GM23338 (cell line): ENCODE measurements at regions not wholly inside any gene's neighbourhood (a gene's known extent, or its start where the extent isn't known, plus 50 kb on each side); places are given as distances from the start of the nearest gene placed in this dataset.
A peak's percentile ranks its signal among the peaks of the same experiment; 100 is the strongest.

Source experiments
- ATAC-seq: fragments of 200-7000 bp; cut with Tn5 transposase; 3 replicates; pipeline ENCODE4 v1.9.1; 2020
- DNase-seq: peaks from one replicate; pipeline ENCODE4 v3.0.0-alpha.2; 2015; ENCODE audit warnings: low spot score
- H2AFZ ChIP-seq: fragments of 200-600 bp; sonication (generic); 2 replicates; pipeline ENCODE4 v1.8.0; 2016; ENCODE audit warnings: antibody characterized with exemption, mild to moderate bottlenecking, moderate library complexity
- H3F3A ChIP-seq: fragments of 200-600 bp; sonication (generic); replicated peaks from 2 replicates; pipeline ENCODE4 v1.8.0; 2017; ENCODE audit warnings: antibody characterized with exemption, mixed run types, low read depth
- H3K27ac ChIP-seq: fragments of 200-600 bp; sonication (generic); 2 replicates; pipeline ENCODE4 v1.6.1; 2016; ENCODE audit warnings: low read depth
- H3K27me3 ChIP-seq: fragments of 200-600 bp; sonication (generic); 2 replicates; pipeline ENCODE4 v1.8.0; 2016; ENCODE audit warnings: mild to moderate bottlenecking, mixed run types, moderate library complexity; ENCODE audit not compliant: insufficient read depth
- H3K36me3 ChIP-seq: fragments of 200-600 bp; sonication (generic); 2 replicates; pipeline ENCODE4 v1.8.0; 2016; ENCODE audit warnings: mild to moderate bottlenecking; ENCODE audit not compliant: insufficient read depth
- H3K4me1 ChIP-seq: fragments of 200-600 bp; sonication (generic); 2 replicates; pipeline ENCODE4 v1.8.0; 2016; ENCODE audit warnings: mild to moderate bottlenecking, moderate library complexity; ENCODE audit not compliant: insufficient read depth
- H3K4me2 ChIP-seq: fragments of 200-600 bp; sonication (generic); 2 replicates; pipeline ENCODE4 v1.7.1; 2017; ENCODE audit warnings: mixed run types
- H3K4me3 ChIP-seq: fragments of 200-600 bp; sonication (generic); 2 replicates; pipeline ENCODE4 v1.6.1; 2016; ENCODE audit warnings: mixed run types
- H3K79me2 ChIP-seq: fragments of 200-600 bp; sonication (generic); replicated peaks from 2 replicates; pipeline ENCODE4 v1.8.0; 2017; ENCODE audit warnings: mild to moderate bottlenecking; ENCODE audit not compliant: insufficient read depth
- H3K9me2 ChIP-seq: fragments of 200-600 bp; sonication (generic); 2 replicates; pipeline ENCODE4 v1.8.0; 2017; ENCODE audit not compliant: insufficient read depth
- H4K20me1 ChIP-seq: fragments of 200-600 bp; sonication (generic); replicated peaks from 2 replicates; pipeline ENCODE4 v1.8.0; 2017; ENCODE audit warnings: mild to moderate bottlenecking; ENCODE audit not compliant: insufficient read depth
- H3K27ac Mint-ChIP-seq: 2 replicates; pipeline ENCODE4 v1.8.0; 2020; ENCODE audit warnings: inconsistent platforms, mild to moderate bottlenecking, moderate library complexity, mixed read lengths
- H3K27me3 Mint-ChIP-seq: 3 replicates; pipeline ENCODE4 v1.8.0; 2022; ENCODE audit warnings: low read depth, mild to moderate bottlenecking, moderate library complexity, mixed read lengths, inconsistent platforms; ENCODE audit not compliant: insufficient read depth, poor library complexity
- H3K36me3 Mint-ChIP-seq: 3 replicates; pipeline ENCODE4 v1.8.0; 2021; ENCODE audit warnings: low read depth, mild to moderate bottlenecking, inconsistent platforms, moderate library complexity, mixed read lengths
- H3K4me1 Mint-ChIP-seq: 3 replicates; pipeline ENCODE4 v1.8.0; 2020; ENCODE audit warnings: mild to moderate bottlenecking, inconsistent platforms, mixed read lengths
- H3K4me3 Mint-ChIP-seq: 3 replicates; pipeline ENCODE4 v1.8.0; 2021; ENCODE audit warnings: moderate library complexity, mild to moderate bottlenecking, inconsistent platforms, mixed read lengths
- H3K9me3 Mint-ChIP-seq: 3 replicates; pipeline ENCODE4 v1.8.0; 2020; ENCODE audit warnings: moderate library complexity, mild to moderate bottlenecking, inconsistent platforms, mixed read lengths
- CREB1 ChIP-seq: fragments of 250-450 bp; sonication (Bioruptor Pico); IDR thresholded peaks from 2 replicates; pipeline ENCODE4 v1.5.0; 2020; ENCODE audit warnings: low read depth, mild to moderate bottlenecking, moderate library complexity
- EZH2 ChIP-seq: fragments of 200-600 bp; sonication (generic); IDR thresholded peaks from one replicate; pipeline ENCODE4 v1.8.0; 2017; ENCODE audit warnings: antibody characterized with exemption, mild to moderate bottlenecking, low read depth; ENCODE audit not compliant: unreplicated experiment
- NANOG ChIP-seq: IDR thresholded peaks from 2 replicates; pipeline ENCODE4 v1.6.1; 2016; ENCODE audit warnings: antibody characterized with exemption, borderline replicate concordance
- POLR2AphosphoS5 ChIP-seq: IDR thresholded peaks from 2 replicates; pipeline ENCODE4 v1.6.1; 2016; ENCODE audit warnings: antibody characterized with exemption, low read depth
- STAT1 ChIP-seq: IDR thresholded peaks from one replicate; pipeline ENCODE4 v1.6.1; 2016; ENCODE audit warnings: antibody characterized with exemption; ENCODE audit not compliant: unreplicated experiment
- TF ChIP-seq, protein P1 (sequence below), 2 experiments: fragments of 200-600 bp in 1 of 2; sonication (generic) in 1 of 2; conservative IDR thresholded peaks; 2 replicates each; pipeline versions ENCODE4 v1.5.1 to v1.6.1; 2016 to 2017; ENCODE audit warnings: antibody characterized with exemption in 2 of 2, low read depth in 2 of 2, mild to moderate bottlenecking in 2 of 2, moderate library complexity in 1 of 2
- TF ChIP-seq, protein P2 (sequence below): IDR thresholded peaks from one replicate; pipeline ENCODE4 v1.6.1; 2018; ENCODE audit warnings: antibody characterized with exemption; ENCODE audit not compliant: unreplicated experiment
- TF ChIP-seq, protein P3 (sequence below): fragments of 250-450 bp; sonication (Bioruptor Pico); IDR thresholded peaks from 2 replicates; pipeline ENCODE4 v1.5.0; 2020; ENCODE audit warnings: mild to moderate bottlenecking, moderate library complexity

DNA sequence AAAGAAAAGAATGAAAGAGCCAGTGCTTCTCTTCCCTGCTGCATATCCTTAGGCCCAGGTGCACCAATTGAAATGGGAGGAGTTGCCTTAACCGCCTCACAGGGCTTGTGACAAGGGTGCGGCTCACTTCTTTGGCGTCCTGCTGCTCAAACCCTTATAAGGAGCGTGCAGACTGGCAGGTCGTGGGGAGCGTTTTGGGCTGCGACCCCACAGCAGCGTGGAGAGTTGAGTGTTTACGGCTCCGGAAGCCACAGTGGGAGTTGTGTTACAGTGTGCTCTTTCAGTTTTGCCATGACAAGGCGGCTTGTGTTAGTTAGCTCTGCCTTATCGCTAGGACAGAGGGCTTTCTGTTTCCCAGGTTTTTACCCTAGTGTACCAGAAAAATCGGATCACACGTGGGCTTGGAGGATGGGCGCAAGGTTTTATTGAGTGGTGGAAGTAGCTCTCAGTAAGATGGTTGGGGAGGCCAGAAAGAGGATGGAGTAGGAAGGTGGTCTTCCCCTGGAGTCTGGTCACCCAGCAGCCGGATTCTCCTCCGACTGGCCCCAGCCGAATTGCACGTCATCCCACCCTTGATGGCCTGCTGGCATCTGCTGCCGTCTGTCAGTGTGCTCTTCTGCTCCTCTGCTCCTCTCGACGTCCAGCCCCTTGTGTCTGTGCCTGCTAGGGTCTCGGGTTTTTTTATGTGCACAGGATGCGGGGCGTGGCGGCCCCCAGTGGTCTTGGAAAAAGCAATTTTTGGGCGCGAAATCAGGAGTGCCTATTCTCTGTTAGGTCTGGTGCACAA is 718.9 kb downstream of the ARAP2 start:
- no peaks in the 10 kb centered on the region for H4K20me1 ChIP-seq
- Mint-ChIP-seq H3K36me3 (peaks cover 5% of the 10 kb centered on the region; the same call in 2 of the 3 replicates), H3K27me3 (no peaks in the 10 kb centered on the region), H3K9me3 (peaks cover 5% of the 10 kb centered on the region; the same call in 2 of the 3 replicates), H3K27ac (no peak overlapping the region), H3K4me3 (no peak overlapping the region), H3K4me1 (peaks cover 18% of the 10 kb centered on the region; the same call in 2 of the 3 replicates)
- H3K9me2 ChIP-seq = no peaks in the 10 kb centered on the region
- no peak overlapping the region for H3K27ac ChIP-seq
- no peaks in the 10 kb centered on the region for H3K36me3 ChIP-seq
- H3K79me2 ChIP-seq = no peaks in the 10 kb centered on the region
- H3K4me1 ChIP-seq = peaks cover 27% of the 10 kb centered on the region
- ATAC-seq = peak; percentile 98
- H3K4me2 ChIP-seq = peak overlapping the region; percentile 31; the same call in 1 of the 2 replicates
- no peak for TF ChIP-seq STAT1
- TF ChIP-seq, protein P1, sequence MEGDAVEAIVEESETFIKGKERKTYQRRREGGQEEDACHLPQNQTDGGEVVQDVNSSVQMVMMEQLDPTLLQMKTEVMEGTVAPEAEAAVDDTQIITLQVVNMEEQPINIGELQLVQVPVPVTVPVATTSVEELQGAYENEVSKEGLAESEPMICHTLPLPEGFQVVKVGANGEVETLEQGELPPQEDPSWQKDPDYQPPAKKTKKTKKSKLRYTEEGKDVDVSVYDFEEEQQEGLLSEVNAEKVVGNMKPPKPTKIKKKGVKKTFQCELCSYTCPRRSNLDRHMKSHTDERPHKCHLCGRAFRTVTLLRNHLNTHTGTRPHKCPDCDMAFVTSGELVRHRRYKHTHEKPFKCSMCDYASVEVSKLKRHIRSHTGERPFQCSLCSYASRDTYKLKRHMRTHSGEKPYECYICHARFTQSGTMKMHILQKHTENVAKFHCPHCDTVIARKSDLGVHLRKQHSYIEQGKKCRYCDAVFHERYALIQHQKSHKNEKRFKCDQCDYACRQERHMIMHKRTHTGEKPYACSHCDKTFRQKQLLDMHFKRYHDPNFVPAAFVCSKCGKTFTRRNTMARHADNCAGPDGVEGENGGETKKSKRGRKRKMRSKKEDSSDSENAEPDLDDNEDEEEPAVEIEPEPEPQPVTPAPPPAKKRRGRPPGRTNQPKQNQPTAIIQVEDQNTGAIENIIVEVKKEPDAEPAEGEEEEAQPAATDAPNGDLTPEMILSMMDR (conservative IDR thresholded peaks at IDR 0.05; ENCODE audit: low read depth in 2 of 2) = peak in 1 of 2 experiments; percentile 33; a peak in 2 of 4 replicates
- no peaks in the 10 kb centered on the region for H3F3A ChIP-seq
- H3K4me3 ChIP-seq = no peak overlapping the region
- no peaks in the 10 kb centered on the region for H3K27me3 ChIP-seq
- peak; percentile 68 for DNase-seq
- H2AFZ ChIP-seq = peak overlapping the region; percentile 70; the same call in 1 of the 2 replicates

DNA sequence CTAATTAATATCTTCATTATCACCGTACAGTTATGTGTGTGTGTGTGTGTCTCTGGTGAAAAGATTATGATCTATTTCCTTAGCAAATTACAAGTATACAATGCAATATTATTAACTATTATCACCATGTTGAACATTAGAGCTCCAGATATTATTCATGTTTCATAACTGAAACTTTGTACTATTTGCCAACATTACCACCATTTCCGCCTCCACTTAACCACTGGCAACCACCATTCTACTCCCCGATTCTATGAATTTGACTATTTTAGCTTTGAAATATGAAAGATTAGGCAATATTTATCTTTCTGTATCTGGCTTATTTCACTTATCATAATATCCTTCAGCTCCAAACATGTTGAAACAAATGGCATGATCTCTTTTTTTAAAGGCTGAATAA is 717.9 kb downstream of the ARAP2 start:
- ATAC-seq (no peak), DNase-seq (no peak)
- Mint-ChIP-seq H3K27ac (no peak overlapping the region), H3K4me1 (peaks cover 18% of the 10 kb centered on the region; the same call in 2 of the 3 replicates), H3K36me3 (no peaks in the 10 kb centered on the region), H3K27me3 (no peaks in the 10 kb centered on the region), H3K4me3 (no peak overlapping the region), H3K9me3 (no peaks in the 10 kb centered on the region; the same call in 1 of the 3 replicates)
- H3K4me1 ChIP-seq = peaks cover 27% of the 10 kb centered on the region
- no peak overlapping the region for H2AFZ ChIP-seq
- no peaks in the 10 kb centered on the region for H3K36me3 ChIP-seq
- no peaks in the 10 kb centered on the region for H3K27me3 ChIP-seq
- H3K4me2 ChIP-seq = no peak overlapping the region
- H3F3A ChIP-seq = no peaks in the 10 kb centered on the region
- no peak overlapping the region for H3K4me3 ChIP-seq
- H3K79me2 ChIP-seq = no peaks in the 10 kb centered on the region
- H3K27ac ChIP-seq = no peak overlapping the region
- no peaks in the 10 kb centered on the region for H4K20me1 ChIP-seq
- no peaks in the 10 kb centered on the region for H3K9me2 ChIP-seq
- TF ChIP-seq, protein P2, sequence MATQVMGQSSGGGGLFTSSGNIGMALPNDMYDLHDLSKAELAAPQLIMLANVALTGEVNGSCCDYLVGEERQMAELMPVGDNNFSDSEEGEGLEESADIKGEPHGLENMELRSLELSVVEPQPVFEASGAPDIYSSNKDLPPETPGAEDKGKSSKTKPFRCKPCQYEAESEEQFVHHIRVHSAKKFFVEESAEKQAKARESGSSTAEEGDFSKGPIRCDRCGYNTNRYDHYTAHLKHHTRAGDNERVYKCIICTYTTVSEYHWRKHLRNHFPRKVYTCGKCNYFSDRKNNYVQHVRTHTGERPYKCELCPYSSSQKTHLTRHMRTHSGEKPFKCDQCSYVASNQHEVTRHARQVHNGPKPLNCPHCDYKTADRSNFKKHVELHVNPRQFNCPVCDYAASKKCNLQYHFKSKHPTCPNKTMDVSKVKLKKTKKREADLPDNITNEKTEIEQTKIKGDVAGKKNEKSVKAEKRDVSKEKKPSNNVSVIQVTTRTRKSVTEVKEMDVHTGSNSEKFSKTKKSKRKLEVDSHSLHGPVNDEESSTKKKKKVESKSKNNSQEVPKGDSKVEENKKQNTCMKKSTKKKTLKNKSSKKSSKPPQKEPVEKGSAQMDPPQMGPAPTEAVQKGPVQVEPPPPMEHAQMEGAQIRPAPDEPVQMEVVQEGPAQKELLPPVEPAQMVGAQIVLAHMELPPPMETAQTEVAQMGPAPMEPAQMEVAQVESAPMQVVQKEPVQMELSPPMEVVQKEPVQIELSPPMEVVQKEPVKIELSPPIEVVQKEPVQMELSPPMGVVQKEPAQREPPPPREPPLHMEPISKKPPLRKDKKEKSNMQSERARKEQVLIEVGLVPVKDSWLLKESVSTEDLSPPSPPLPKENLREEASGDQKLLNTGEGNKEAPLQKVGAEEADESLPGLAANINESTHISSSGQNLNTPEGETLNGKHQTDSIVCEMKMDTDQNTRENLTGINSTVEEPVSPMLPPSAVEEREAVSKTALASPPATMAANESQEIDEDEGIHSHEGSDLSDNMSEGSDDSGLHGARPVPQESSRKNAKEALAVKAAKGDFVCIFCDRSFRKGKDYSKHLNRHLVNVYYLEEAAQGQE = no peak
- TF ChIP-seq EZH2 (no peak), POLR2AphosphoS5 (no peak), CREB1 (CRISPR knock-in tag) (no peak), NANOG (no peak)
- TF ChIP-seq, protein P3, sequence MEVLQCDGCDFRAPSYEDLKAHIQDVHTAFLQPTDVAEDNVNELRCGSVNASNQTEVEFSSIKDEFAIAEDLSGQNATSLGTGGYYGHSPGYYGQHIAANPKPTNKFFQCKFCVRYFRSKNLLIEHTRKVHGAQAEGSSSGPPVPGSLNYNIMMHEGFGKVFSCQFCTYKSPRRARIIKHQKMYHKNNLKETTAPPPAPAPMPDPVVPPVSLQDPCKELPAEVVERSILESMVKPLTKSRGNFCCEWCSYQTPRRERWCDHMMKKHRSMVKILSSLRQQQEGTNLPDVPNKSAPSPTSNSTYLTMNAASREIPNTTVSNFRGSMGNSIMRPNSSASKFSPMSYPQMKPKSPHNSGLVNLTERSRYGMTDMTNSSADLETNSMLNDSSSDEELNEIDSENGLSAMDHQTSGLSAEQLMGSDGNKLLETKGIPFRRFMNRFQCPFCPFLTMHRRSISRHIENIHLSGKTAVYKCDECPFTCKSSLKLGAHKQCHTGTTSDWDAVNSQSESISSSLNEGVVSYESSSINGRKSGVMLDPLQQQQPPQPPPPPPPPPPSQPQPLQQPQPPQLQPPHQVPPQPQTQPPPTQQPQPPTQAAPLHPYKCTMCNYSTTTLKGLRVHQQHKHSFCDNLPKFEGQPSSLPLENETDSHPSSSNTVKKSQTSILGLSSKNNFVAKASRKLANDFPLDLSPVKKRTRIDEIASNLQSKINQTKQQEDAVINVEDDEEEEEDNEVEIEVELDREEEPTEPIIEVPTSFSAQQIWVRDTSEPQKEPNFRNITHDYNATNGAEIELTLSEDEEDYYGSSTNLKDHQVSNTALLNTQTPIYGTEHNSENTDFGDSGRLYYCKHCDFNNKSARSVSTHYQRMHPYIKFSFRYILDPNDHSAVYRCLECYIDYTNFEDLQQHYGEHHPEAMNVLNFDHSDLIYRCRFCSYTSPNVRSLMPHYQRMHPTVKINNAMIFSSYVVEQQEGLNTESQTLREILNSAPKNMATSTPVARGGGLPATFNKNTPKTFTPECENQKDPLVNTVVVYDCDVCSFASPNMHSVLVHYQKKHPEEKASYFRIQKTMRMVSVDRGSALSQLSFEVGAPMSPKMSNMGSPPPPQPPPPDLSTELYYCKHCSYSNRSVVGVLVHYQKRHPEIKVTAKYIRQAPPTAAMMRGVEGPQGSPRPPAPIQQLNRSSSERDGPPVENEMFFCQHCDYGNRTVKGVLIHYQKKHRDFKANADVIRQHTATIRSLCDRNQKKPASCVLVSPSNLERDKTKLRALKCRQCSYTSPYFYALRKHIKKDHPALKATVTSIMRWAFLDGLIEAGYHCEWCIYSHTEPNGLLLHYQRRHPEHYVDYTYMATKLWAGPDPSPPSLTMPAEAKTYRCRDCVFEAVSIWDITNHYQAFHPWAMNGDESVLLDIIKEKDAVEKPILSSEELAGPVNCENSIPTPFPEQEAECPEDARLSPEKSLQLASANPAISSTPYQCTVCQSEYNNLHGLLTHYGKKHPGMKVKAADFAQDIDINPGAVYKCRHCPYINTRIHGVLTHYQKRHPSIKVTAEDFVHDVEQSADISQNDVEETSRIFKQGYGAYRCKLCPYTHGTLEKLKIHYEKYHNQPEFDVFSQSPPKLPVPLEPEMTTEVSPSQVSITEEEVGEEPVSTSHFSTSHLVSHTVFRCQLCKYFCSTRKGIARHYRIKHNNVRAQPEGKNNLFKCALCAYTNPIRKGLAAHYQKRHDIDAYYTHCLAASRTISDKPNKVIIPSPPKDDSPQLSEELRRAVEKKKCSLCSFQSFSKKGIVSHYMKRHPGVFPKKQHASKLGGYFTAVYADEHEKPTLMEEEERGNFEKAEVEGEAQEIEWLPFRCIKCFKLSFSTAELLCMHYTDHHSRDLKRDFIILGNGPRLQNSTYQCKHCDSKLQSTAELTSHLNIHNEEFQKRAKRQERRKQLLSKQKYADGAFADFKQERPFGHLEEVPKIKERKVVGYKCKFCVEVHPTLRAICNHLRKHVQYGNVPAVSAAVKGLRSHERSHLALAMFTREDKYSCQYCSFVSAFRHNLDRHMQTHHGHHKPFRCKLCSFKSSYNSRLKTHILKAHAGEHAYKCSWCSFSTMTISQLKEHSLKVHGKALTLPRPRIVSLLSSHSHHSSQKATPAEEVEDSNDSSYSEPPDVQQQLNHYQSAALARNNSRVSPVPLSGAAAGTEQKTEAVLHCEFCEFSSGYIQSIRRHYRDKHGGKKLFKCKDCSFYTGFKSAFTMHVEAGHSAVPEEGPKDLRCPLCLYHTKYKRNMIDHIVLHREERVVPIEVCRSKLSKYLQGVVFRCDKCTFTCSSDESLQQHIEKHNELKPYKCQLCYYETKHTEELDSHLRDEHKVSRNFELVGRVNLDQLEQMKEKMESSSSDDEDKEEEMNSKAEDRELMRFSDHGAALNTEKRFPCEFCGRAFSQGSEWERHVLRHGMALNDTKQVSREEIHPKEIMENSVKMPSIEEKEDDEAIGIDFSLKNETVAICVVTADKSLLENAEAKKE (CRISPR knock-in tag) = no peak
